ENCODE measurements at regions not wholly inside any gene's neighbourhood (a gene's known extent, or its start where the extent isn't known, plus 50 kb on each side); places are given as distances from the start of the nearest gene placed in this dataset.

- TF ChIP-seq ATF3 (IDR thresholded peaks at IDR 0.05) (no peak), RAD21 (IDR thresholded peaks at IDR 0.05) (peak; percentile 88), CTCF (IDR thresholded peaks at IDR 0.05; ENCODE audit: low read depth, low read length, missing input control) (peak; percentile 65), TAF1 (conservative IDR thresholded peaks at IDR 0.05) (no peak), GABPA (IDR thresholded peaks at IDR 0.05 in 1 of 2, conservative IDR thresholded peaks at IDR 0.05 in 1 of 2) (no peak), EGR1 (IDR thresholded peaks at IDR 0.05; ENCODE audit: low read depth in 2 of 2) (no peak)
- 18% methylated on average over 1 of the region's 1 CpG for WGBS
- H3K27me3 ChIP-seq (ENCODE audit: control insufficient read depth in 4 of 4, insufficient read depth in 4 of 4, low read length in 3 of 4): no peaks in the 10 kb centered on the region
- DNase-seq (ENCODE audit: low spot score): no peak
- no peaks in the 10 kb centered on the region for H3K36me3 ChIP-seq (ENCODE audit: control insufficient read depth in 4 of 4, insufficient read depth in 3 of 4, low read depth in 1 of 4, low read length in 3 of 4)
- H3K4me1 ChIP-seq (ENCODE audit: control insufficient read depth in 4 of 4, insufficient read depth in 4 of 4, low read length in 3 of 4): no peaks in the 10 kb centered on the region
- H3K27ac ChIP-seq (ENCODE audit: low read depth in 1 of 2, low read length in 2 of 2): no peak overlapping the region
- no peak overlapping the region for H3K9ac ChIP-seq (ENCODE audit: low read depth in 1 of 2, low read length in 2 of 2)
- no peaks in the 10 kb centered on the region for H3K9me3 ChIP-seq (ENCODE audit: control insufficient read depth in 4 of 4, low read length in 3 of 4)
- H3K4me3 ChIP-seq (ENCODE audit: low read depth in 1 of 3, low read length in 3 of 3): no peak overlapping the region
These were observed 51.7 kb downstream of the SCN11A start for GRCh38 chr3:39000008-39000450.

GRCh38 chr3:38998086-38998485, 53.7 kb downstream of the SCN11A start:
- Histone ChIP-seq H3K36me3 (ENCODE audit: control insufficient read depth in 4 of 4, insufficient read depth in 3 of 4, low read depth in 1 of 4, low read length in 3 of 4) (no peaks in the 10 kb centered on the region), H3K9ac (ENCODE audit: low read depth in 1 of 2, low read length in 2 of 2) (no peak overlapping the region), H3K4me1 (ENCODE audit: control insufficient read depth in 4 of 4, insufficient read depth in 4 of 4, low read length in 3 of 4) (no peaks in the 10 kb centered on the region), H3K4me3 (ENCODE audit: low read depth in 1 of 3, low read length in 3 of 3) (no peak overlapping the region), H3K27me3 (ENCODE audit: control insufficient read depth in 4 of 4, insufficient read depth in 4 of 4, low read length in 3 of 4) (no peaks in the 10 kb centered on the region), H3K9me3 (ENCODE audit: control insufficient read depth in 4 of 4, low read length in 3 of 4) (no peaks in the 10 kb centered on the region), H3K27ac (ENCODE audit: low read depth in 1 of 2, low read length in 2 of 2) (no peak overlapping the region)
- DNase-seq (ENCODE audit: low spot score): no peak
- WGBS: 57% methylated on average over 3 of the region's 3 CpGs
- no peak for TF ChIP-seq JUND (IDR thresholded peaks at IDR 0.05)
- no peak for TF ChIP-seq TAF1 (conservative IDR thresholded peaks at IDR 0.05)
- TF ChIP-seq FOXA2 (IDR thresholded peaks at IDR 0.05): no peak
- TF ChIP-seq RAD21 (IDR thresholded peaks at IDR 0.05): no peak
- TF ChIP-seq GABPA (IDR thresholded peaks at IDR 0.05 in 1 of 2, conservative IDR thresholded peaks at IDR 0.05 in 1 of 2): no peak
- no peak for TF ChIP-seq ZBTB33 (IDR thresholded peaks at IDR 0.05)
- TF ChIP-seq CTCF (IDR thresholded peaks at IDR 0.05; ENCODE audit: low read depth, low read length, missing input control): no peak
- no peak for TF ChIP-seq YY1 (IDR thresholded peaks at IDR 0.05)
- TF ChIP-seq NR2F2 (IDR thresholded peaks at IDR 0.05): no peak
- TF ChIP-seq FOXA1 (IDR thresholded peaks at IDR 0.05): no peak
- no peak for TF ChIP-seq REST (IDR thresholded peaks at IDR 0.05)
- TF ChIP-seq HNF4G (IDR thresholded peaks at IDR 0.05): no peak
- no peak for TF ChIP-seq SP1 (IDR thresholded peaks at IDR 0.05)
- TF ChIP-seq HNF4A (conservative IDR thresholded peaks at IDR 0.05): no peak
- TF ChIP-seq RXRA (IDR thresholded peaks at IDR 0.05): no peak
- no peak for TF ChIP-seq EGR1 (IDR thresholded peaks at IDR 0.05; ENCODE audit: low read depth in 2 of 2)
- TF ChIP-seq MAX (IDR thresholded peaks at IDR 0.05): no peak
- no peak for TF ChIP-seq ATF3 (IDR thresholded peaks at IDR 0.05)
